Muscle of arm (tissue), 1 donor: ENCODE measurements at regions not wholly inside any gene's neighbourhood (a gene's known extent, or its start where the extent isn't known, plus 50 kb on each side); places are given as distances from the start of the nearest gene placed in this dataset.

Experiments used
- DNase-seq: peaks from one replicate; pipeline ENCODE4 v3.0.0-alpha.2; 2013

GRCh38 chr4:115781528-115782146 lies 668.2 kb upstream of the NDST4 start:
- DNase-seq: peak; percentile 1

GRCh38 chr4:115780835-115781234 lies 667.4 kb upstream of the NDST4 start:
- no peak for DNase-seq

GRCh38 chr4:115780268-115780667 lies 666.8 kb upstream of the NDST4 start:
- no peak for DNase-seq

GRCh38 chr4:115770046-115770543 lies 656.7 kb upstream of the NDST4 start:
- no peak for DNase-seq

- DNase-seq: no peak
Measured at GRCh38 chr4:115769396-115769795, 656.0 kb upstream of the NDST4 start.

- no peak for DNase-seq
Measured at GRCh38 chr4:115763051-115763450, 649.6 kb upstream of the NDST4 start.

GRCh38 chr4:115759231-115759630 lies 645.8 kb upstream of the NDST4 start:
- no peak for DNase-seq

GRCh38 chr4:115749404-115749803 lies 636.0 kb upstream of the NDST4 start:
- DNase-seq: no peak

GRCh38 chr4:115740806-115741205 lies 627.4 kb upstream of the NDST4 start:
- no peak for DNase-seq

- no peak for DNase-seq
Measured at GRCh38 chr4:115729739-115730266, 616.4 kb upstream of the NDST4 start.

- DNase-seq: no peak
Measured at GRCh38 chr4:115723621-115724020, 610.2 kb upstream of the NDST4 start.

GRCh38 chr4:115720611-115721010 lies 607.2 kb upstream of the NDST4 start:
- DNase-seq: no peak

GRCh38 chr4:115711575-115711974 lies 598.2 kb upstream of the NDST4 start:
- DNase-seq: no peak

- DNase-seq: no peak
Measured at GRCh38 chr4:115688961-115689360, 575.5 kb upstream of the NDST4 start.

GRCh38 chr4:115687052-115687755 lies 573.8 kb upstream of the NDST4 start:
- no peak for DNase-seq

- no peak for DNase-seq
Measured at GRCh38 chr4:115678425-115678941, 565.1 kb upstream of the NDST4 start.

GRCh38 chr4:115675719-115676118 lies 562.3 kb upstream of the NDST4 start:
- no peak for DNase-seq

GRCh38 chr4:115674485-115674884 lies 561.1 kb upstream of the NDST4 start:
- DNase-seq: no peak

- no peak for DNase-seq
Measured at GRCh38 chr4:115671581-115671980, 558.2 kb upstream of the NDST4 start.

GRCh38 chr4:115670930-115671329 lies 557.5 kb upstream of the NDST4 start:
- DNase-seq: no peak

- DNase-seq: no peak
Measured at GRCh38 chr4:115668396-115668795, 555.0 kb upstream of the NDST4 start.

- DNase-seq: no peak
Measured at GRCh38 chr4:115664285-115664684, 550.9 kb upstream of the NDST4 start.

- no peak for DNase-seq
Measured at GRCh38 chr4:115660465-115660864, 547.0 kb upstream of the NDST4 start.
